Ishikawa (cell line): ENCODE measurements at regions not wholly inside any gene's neighbourhood (a gene's known extent, or its start where the extent isn't known, plus 50 kb on each side); places are given as distances from the start of the nearest gene placed in this dataset.

ENCODE experiments used
- CEBPB ChIP-seq: IDR thresholded peaks from 2 replicates; pipeline ENCODE4 v1.6.1; 2012
- CREB1 ChIP-seq: IDR thresholded peaks from 2 replicates; pipeline ENCODE4 v1.6.1; 2012; ENCODE audit warnings: low read depth
- EGR1 ChIP-seq: IDR thresholded peaks from 2 replicates; pipeline ENCODE4 v1.6.1; 2012
- EP300 ChIP-seq: IDR thresholded peaks from 2 replicates; pipeline ENCODE4 v1.6.1; 2012; ENCODE audit warnings: borderline replicate concordance
- FOXM1 ChIP-seq: IDR thresholded peaks from 2 replicates; pipeline ENCODE4 v1.6.1; 2012; ENCODE audit warnings: low read depth, borderline replicate concordance
- MAX ChIP-seq: IDR thresholded peaks from 2 replicates; pipeline ENCODE4 v1.6.1; 2012
- NFIC ChIP-seq: IDR thresholded peaks from 2 replicates; pipeline ENCODE4 v1.6.1; 2012
- RAD21 ChIP-seq: IDR thresholded peaks from 2 replicates; pipeline ENCODE4 v1.6.1; 2012; ENCODE audit warnings: low read depth
- REST ChIP-seq: IDR thresholded peaks from 2 replicates; pipeline ENCODE4 v1.6.1; 2012; ENCODE audit warnings: low read depth, mild to moderate bottlenecking
- TCF12 ChIP-seq: IDR thresholded peaks from 2 replicates; pipeline ENCODE4 v1.6.1; 2012; ENCODE audit warnings: low read depth
- USF1 ChIP-seq: IDR thresholded peaks from 2 replicates; pipeline ENCODE4 v1.6.1; 2012
- ZBTB7A ChIP-seq: IDR thresholded peaks from 2 replicates; pipeline ENCODE4 v1.6.1; 2012; ENCODE audit warnings: low read depth

GRCh38 chr1:73674945-73675561, 522.9 kb downstream of the LRRIQ3 start:
- TF ChIP-seq EP300: no peak
- TF ChIP-seq USF1: no peak
- no peak for TF ChIP-seq EGR1
- no peak for TF ChIP-seq CEBPB
- TF ChIP-seq CREB1: no peak
- TF ChIP-seq RAD21: peak; percentile 45; the same call in 1 of the 2 replicates
- TF ChIP-seq REST: no peak
- no peak for TF ChIP-seq ZBTB7A
- TF ChIP-seq TCF12: no peak
- TF ChIP-seq NFIC: no peak
- no peak for TF ChIP-seq MAX
- TF ChIP-seq FOXM1: no peak
